T47D (cell line): ENCODE measurements at regions not wholly inside any gene's neighbourhood (a gene's known extent, or its start where the extent isn't known, plus 50 kb on each side); places are given as distances from the start of the nearest gene placed in this dataset.

Experiments
- DNase-seq, 2 experiments: peaks; one replicate each; pipeline versions ENCODE4 v3.0.0 to v3.0.0-alpha.2; 2011 to 2012; ENCODE audit warnings: low read depth in 1 of 2, low spot score in 1 of 2
- JUND ChIP-seq: IDR thresholded peaks from 2 replicates; pipeline ENCODE4 v1.6.1; 2012; ENCODE audit warnings: low read depth
- in situ Hi-C: cut with HindIII; loops from 2 replicates; pipeline ENCODE4 v1.10.0; 2016; ENCODE audit warnings: low sequenced_read_pairs, low pct_unique_long_range_greater_than_20kb

DNA sequence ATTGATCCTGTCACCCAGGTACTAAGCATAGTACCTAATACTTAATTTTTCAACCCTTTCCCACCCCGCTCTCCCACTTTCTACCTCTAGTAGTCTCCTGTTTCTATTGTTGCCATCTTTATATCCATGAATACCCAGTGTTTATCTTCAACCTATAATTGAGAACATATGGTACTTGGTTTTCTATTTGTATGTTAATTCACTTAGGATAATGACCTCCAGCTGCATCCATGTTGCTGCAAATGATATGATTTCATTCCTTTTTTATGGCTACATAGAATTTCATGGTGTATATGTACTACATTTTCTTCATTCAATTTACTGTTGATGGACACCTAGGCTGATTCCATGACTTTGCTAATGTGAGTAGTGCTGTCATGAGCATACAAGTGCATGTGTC lies 547.3 kb upstream of the NOVA1 start:
- in situ Hi-C loops = no loop called here
- no peak for TF ChIP-seq JUND
- no peak for DNase-seq

DNA sequence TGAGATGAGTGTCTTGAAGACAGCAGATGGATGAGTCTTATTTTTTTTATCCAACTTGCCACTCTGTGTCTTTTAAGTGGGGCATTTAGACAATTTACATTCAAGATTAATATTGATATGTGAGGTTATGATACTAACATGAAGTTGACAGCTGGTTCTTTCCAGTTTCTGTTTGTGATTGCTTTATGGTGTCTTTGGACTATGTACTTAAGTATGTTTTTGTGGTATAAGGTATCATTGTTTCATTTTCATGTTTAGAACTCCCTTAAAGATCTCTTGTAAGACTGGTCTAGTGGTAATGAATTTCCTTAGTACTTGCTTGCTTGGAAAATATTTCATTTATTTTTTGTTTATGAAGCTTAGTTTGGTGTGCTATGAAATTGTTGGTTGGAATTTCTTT lies 550.3 kb upstream of the NOVA1 start:
- in situ Hi-C loops = no loop called here
- DNase-seq = no peak
- no peak for TF ChIP-seq JUND

DNA sequence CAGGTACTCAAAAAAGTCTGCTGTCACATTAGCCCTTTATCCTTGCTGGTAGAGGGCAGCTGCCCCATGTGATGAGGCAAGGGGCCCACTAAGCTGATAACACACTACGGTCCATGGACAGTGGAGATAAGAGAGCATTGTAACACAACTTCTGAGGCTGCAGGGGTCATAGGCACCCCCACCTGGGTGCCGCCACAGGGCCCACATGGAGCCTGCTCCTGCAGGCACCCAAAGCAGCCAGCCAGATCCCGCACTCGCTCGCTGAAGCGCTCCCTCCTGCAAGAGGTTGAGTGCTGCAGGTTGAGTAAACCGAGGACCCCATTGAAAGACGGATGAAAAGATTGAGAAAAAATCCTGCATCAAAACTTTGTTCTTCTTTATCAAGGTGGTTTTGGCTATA lies 566.3 kb upstream of the NOVA1 start:
- no peak for TF ChIP-seq JUND
- DNase-seq = no peak
- in situ Hi-C loops = no loop called here

DNA sequence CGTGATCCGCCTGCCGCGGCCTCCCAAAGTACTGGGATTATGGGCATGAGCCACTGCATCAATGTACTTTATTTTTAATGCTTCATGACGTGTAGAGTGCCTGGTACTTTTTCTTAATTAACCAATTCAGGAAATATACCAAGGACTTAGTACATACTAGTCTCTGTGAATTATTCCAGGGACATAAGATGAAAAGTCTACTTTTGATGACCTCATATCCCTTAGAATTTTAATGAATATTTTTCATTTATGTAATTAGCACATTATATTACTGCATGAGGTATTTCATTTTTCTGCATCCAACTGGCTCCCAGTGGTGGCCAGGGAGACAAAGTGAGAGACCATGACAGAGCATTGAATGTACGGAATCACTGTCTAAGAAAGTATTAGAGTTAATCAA lies 577.7 kb upstream of the NOVA1 start:
- in situ Hi-C loops = no loop called here
- no peak for TF ChIP-seq JUND
- no peak for DNase-seq

GRCh38 chr14:27181333-27181732 lies 583.5 kb upstream of the NOVA1 start:
- no peak for DNase-seq
- in situ Hi-C loops = no loop called here
- no peak for TF ChIP-seq JUND

DNA sequence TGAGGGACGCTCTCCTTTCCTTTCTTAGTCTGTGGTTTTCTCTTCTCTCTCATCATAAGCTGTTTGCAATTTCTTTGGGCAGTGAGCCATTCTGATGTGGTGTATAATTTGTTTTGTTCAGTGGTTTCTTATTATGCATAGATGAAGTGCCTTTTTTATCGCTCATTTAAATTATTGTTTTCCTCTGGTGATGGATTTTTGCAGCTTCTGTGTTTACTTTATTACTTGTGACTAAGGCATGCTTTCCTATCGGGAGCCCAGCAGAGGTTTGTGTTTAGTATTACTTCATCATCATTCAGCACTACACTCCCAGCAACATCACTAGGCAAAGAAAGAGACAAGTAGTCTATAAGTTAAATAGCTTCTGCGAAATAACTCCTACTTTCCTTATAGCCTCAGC lies 586.6 kb upstream of the NOVA1 start:
- no peak for TF ChIP-seq JUND
- DNase-seq = no peak
- in situ Hi-C loops = no loop called here

- TF ChIP-seq JUND = no peak
Observed at GRCh38 chr14:27186048-27186447, 588.2 kb upstream of the NOVA1 start.

DNA sequence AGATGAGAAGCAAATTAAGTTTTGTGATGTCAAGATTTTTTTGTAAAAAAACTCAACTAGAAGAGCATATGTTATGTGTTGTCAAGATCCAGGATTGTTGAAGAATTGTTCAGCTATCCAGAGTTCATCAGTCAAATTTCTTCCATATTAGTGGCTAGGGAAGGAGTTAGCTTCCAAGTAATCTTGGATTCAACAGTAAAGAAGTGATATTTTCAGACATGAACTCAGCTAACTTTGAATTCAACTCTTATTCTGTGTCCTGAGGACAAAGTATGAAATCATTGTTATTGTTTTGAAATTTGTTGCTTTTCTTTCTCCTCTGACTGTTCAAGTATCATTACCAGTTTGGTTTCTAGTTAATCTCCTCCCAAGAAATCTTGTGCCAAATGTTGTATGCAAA lies 589.3 kb upstream of the NOVA1 start:
- DNase-seq = no peak
- in situ Hi-C loops = no loop called here
- no peak for TF ChIP-seq JUND

More at GRCh38 chr14:27186048-27186447, 588.2 kb upstream of the NOVA1 start:
- in situ Hi-C loops = no loop called here
- DNase-seq = no peak

DNA sequence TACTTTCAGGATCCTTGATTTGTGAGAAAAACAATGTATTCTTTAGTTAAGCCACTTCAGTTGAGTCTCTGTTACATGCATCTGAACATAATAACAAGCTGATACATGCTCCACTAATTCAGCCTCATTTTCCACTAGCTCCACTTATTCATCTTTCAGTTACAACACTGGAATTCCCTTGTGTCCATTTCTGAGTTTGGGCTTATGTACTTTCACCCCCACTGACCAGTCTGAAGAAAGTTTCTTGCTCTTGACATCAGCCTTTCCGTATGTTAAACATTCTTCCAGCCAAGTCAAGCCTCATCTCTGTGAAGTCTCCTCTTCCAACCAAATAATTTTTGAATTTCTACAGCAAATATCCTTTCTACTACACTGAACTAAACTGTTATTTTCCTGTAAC lies 592.5 kb upstream of the NOVA1 start:
- TF ChIP-seq JUND = no peak
- in situ Hi-C loops = no loop called here
- no peak for DNase-seq

DNA sequence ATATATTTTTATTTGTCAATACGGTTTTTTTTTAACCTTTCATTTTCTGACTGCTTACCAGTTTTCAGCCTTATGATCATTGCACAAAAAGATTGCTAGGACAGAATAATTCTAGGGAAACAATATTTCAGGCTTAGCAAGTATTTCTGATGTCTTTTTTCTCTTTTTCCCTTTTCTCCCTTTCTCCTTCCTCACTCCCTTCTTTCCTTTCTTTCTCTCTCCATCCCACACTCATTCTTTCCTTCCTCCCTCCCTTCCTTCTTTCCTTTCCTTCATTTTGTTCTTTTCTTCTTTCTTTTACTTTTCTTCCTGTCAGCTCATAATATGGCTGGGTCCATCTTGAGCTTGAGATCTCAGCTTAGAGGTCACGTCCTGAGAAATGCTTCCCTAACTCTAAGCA lies 601.4 kb upstream of the NOVA1 start:
- in situ Hi-C loops = no loop called here
- no peak for DNase-seq
- no peak for TF ChIP-seq JUND

DNA sequence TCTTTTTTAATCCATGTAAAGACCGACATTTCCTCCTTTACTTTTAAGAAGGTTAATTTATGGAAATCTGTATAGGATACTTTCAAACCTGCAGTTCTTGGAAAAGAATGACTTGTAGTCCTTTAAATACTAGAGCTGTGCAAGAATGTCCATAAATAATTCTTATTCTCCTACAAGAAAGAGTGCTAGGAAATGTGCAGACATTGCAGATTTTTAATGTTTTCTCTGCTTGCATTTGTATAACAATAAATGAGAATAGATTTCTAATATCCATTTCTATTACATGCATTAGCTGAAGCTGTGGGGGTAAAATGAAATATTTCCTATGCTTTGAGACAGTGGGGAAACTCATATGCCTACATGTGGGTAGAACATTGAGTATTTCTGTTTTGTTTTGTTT lies 607.2 kb upstream of the NOVA1 start:
- DNase-seq = no peak
- in situ Hi-C loops = no loop called here
- TF ChIP-seq JUND = no peak

GRCh38 chr14:27211741-27212140 lies 613.9 kb upstream of the NOVA1 start:
- no peak for TF ChIP-seq JUND
- no peak for DNase-seq
- in situ Hi-C loops = no loop called here

DNA sequence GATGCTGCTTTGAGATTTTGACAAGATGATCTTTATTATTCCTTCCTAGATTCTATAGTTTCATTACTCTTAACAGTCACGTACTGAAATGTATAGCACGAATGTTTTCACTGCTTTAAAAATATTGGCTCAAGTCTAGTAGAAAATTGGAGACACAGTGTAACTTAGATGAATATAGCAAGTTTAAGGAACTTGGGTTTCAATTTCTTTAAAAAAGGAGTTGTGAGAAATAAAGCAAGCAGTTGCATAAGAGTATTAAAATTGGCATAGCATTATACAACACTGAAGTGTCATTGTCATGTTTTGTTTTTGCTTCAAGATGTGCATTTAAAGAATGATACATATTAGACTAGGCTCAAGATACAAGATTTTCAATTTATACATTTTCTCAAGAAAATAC lies 624.8 kb upstream of the NOVA1 start:
- in situ Hi-C loops = no loop called here
- DNase-seq = no peak
- TF ChIP-seq JUND = no peak

DNA sequence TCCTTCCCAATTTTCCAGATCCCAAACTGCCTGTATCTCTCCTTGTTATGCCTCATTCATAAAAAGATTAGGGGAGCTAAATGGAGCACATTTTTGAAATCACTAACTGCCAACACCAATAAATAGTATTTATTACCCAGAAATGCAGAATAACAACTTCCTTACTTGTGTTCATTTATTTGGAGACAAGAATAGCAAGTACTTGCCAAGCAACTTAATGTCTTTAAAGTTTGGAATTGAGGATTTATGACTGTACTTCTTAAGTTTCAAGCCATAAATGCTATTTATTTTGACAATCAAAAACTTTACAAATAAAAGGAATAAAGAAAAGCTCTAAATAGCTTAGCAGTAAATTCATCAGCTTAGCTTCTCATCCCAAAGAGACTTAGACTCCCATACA lies 626.1 kb upstream of the NOVA1 start:
- in situ Hi-C loops = no loop called here
- no peak for TF ChIP-seq JUND

DNA sequence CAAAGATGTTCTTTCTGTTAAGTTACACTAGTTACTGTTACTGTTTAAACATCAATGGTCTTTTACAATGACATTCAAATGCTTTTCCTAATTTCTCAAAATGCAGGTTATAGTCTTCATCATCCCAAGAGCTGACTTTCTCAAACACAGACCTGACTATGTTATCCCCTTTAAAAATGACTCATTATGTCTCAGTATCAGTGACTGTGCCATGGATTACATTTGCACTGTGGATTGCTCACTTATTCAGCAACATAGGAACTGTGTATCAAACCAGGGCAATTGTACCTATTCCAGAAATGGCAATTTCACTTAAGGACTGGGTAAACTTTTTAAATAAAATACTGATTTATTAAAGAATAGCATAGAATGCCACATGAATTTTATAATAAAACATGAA lies 630.2 kb upstream of the NOVA1 start:
- in situ Hi-C loops = no loop called here
- no peak for DNase-seq

More for the DNA sequence above, 626.1 kb upstream of the NOVA1 start:
- DNase-seq = no peak

More for the DNA sequence above, 630.2 kb upstream of the NOVA1 start:
- no peak for TF ChIP-seq JUND
